ENCODE measurements at regions not wholly inside any gene's neighbourhood (a gene's known extent, or its start where the extent isn't known, plus 50 kb on each side); places are given as distances from the start of the nearest gene placed in this dataset.

DNA sequence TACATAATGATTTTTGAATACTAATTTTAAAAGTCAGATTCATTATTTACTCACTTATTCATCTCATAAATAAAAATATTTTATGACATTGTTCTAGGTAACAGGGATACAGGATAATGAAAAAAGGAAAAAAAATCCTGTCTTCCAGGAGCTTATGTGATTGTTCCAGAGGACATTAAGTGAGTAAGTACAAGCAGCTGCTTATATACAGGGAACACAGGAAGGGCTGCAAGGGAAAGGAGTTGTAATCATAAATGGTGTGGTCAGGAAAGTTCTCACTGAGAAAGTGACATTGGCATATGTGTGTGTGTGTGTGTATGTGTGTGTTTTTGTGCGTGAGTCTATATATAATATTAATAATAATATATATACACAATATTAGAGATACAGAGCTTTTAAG is 121.8 kb downstream of the HAO1 start:
- Histone ChIP-seq H3K27me3 (ENCODE audit: insufficient read depth, low read length) (no peaks in the 10 kb centered on the region), H3K79me2 (ENCODE audit: control insufficient read depth, insufficient read depth, low read length, unreplicated experiment) (no peaks in the 10 kb centered on the region), H3K27ac (ENCODE audit: low read depth, low read length) (no peak overlapping the region)

DNA sequence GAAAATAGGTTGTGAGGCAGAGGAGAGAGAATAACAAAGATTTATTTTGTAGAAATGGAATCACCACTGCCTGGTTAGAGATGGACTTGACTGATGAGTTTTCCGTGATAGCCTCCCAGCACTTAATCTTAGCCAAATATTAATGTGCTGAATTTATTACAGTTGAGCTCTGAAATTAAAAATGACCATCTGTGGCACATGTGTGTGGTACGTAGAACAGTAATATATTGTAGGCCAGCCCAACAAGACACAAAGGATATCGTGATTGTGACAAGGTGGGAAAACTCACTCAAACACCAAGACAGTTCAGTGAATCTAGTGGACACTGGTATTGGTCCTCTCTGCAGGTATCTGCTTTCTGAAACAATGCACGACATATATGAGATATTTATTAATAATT is 119.4 kb downstream of the HAO1 start:
- no peak overlapping the region for H2AFZ ChIP-seq (ENCODE audit: low read length, unreplicated experiment)
- no peak overlapping the region for H3K4me3 ChIP-seq (ENCODE audit: low read depth, low read length)
- H3K27ac ChIP-seq (ENCODE audit: low read depth, low read length) = no peak overlapping the region
- H3K27me3 ChIP-seq (ENCODE audit: insufficient read depth, low read length) = no peaks in the 10 kb centered on the region
- no peaks in the 10 kb centered on the region for H3K36me3 ChIP-seq (ENCODE audit: insufficient read depth, low read length)
- H3K79me2 ChIP-seq (ENCODE audit: control insufficient read depth, insufficient read depth, low read length, unreplicated experiment) = no peaks in the 10 kb centered on the region
- H3K4me1 ChIP-seq (ENCODE audit: control insufficient read depth, insufficient read depth, low read length, unreplicated experiment) = no peaks in the 10 kb centered on the region

More for the DNA sequence above, 121.8 kb downstream of the HAO1 start:
- Histone ChIP-seq H2AFZ (ENCODE audit: low read length, unreplicated experiment) (no peak overlapping the region), H3K4me3 (ENCODE audit: low read depth, low read length) (no peak overlapping the region), H3K4me1 (ENCODE audit: control insufficient read depth, insufficient read depth, low read length, unreplicated experiment) (no peaks in the 10 kb centered on the region), H3K36me3 (ENCODE audit: insufficient read depth, low read length) (no peaks in the 10 kb centered on the region)

DNA sequence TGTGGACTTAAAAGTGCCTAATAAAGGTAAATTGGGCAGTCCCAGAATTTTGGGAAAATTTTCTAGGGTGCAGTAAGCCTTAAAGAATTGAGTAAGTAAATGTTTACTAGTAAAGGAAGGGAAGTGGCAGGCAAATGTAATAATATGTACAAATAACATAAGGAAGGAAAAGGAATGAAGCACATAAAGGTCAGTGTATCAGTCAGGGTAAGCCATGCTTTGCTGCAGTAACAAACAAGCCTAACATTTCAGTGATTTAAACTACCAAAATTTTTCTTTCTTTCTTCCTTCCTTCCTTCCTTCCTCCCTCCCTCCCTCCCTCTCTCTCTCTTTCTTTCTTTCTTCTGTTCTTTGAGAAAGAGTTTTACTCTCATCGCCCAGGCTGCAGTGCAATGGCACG is 117.5 kb downstream of the HAO1 start:
- H3K36me3 ChIP-seq (ENCODE audit: insufficient read depth, low read length) = no peaks in the 10 kb centered on the region
- no peak overlapping the region for H2AFZ ChIP-seq (ENCODE audit: low read length, unreplicated experiment)
- H3K79me2 ChIP-seq (ENCODE audit: control insufficient read depth, insufficient read depth, low read length, unreplicated experiment) = no peaks in the 10 kb centered on the region
- no peak overlapping the region for H3K4me3 ChIP-seq (ENCODE audit: low read depth, low read length)
- no peaks in the 10 kb centered on the region for H3K27me3 ChIP-seq (ENCODE audit: insufficient read depth, low read length)
- no peaks in the 10 kb centered on the region for H3K4me1 ChIP-seq (ENCODE audit: control insufficient read depth, insufficient read depth, low read length, unreplicated experiment)
- no peak overlapping the region for H3K27ac ChIP-seq (ENCODE audit: low read depth, low read length)

- Histone ChIP-seq H3K4me1 (ENCODE audit: control insufficient read depth, insufficient read depth, low read length, unreplicated experiment) (no peaks in the 10 kb centered on the region), H3K27me3 (ENCODE audit: insufficient read depth, low read length) (no peaks in the 10 kb centered on the region; the same call in 1 of the 2 replicates), H3K27ac (ENCODE audit: low read depth, low read length) (no peak overlapping the region), H3K4me3 (ENCODE audit: low read depth, low read length) (no peak overlapping the region), H2AFZ (ENCODE audit: low read length, unreplicated experiment) (no peak overlapping the region), H3K36me3 (ENCODE audit: insufficient read depth, low read length) (no peaks in the 10 kb centered on the region), H3K79me2 (ENCODE audit: control insufficient read depth, insufficient read depth, low read length, unreplicated experiment) (no peaks in the 10 kb centered on the region)
Measured at GRCh38 chr20:7828437-7828836, 111.8 kb downstream of the HAO1 start.

GRCh38 chr20:7829031-7829430 is 111.2 kb downstream of the HAO1 start:
- Histone ChIP-seq H3K36me3 (ENCODE audit: insufficient read depth, low read length) (no peaks in the 10 kb centered on the region), H3K4me3 (ENCODE audit: low read depth, low read length) (no peak overlapping the region), H3K27ac (ENCODE audit: low read depth, low read length) (no peak overlapping the region), H2AFZ (ENCODE audit: low read length, unreplicated experiment) (no peak overlapping the region), H3K4me1 (ENCODE audit: control insufficient read depth, insufficient read depth, low read length, unreplicated experiment) (no peaks in the 10 kb centered on the region), H3K27me3 (ENCODE audit: insufficient read depth, low read length) (no peaks in the 10 kb centered on the region; the same call in 1 of the 2 replicates), H3K79me2 (ENCODE audit: control insufficient read depth, insufficient read depth, low read length, unreplicated experiment) (no peaks in the 10 kb centered on the region)

DNA sequence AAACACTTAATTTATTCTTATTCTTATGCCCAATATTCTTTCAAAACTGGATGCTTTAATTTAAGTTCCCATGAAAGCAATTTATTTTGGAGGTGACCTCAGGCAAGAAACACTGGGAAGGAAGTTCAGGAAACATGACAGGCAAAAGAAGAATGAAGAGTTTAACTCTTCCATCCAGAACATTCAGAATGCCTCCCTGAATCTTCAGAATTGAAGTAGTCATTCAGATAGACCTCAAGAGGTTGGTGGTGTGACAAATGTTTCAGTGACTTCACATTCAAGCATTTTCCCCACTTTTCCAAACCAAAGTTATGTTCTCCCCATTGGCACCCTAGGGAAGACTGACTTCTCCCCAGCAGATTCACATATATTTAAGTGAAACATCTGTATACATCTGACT is 110.5 kb downstream of the HAO1 start:
- Histone ChIP-seq H3K4me1 (ENCODE audit: control insufficient read depth, insufficient read depth, low read length, unreplicated experiment) (no peaks in the 10 kb centered on the region), H3K79me2 (ENCODE audit: control insufficient read depth, insufficient read depth, low read length, unreplicated experiment) (no peaks in the 10 kb centered on the region), H3K4me3 (ENCODE audit: low read depth, low read length) (no peak overlapping the region), H3K27me3 (ENCODE audit: insufficient read depth, low read length) (no peaks in the 10 kb centered on the region; the same call in 1 of the 2 replicates), H2AFZ (ENCODE audit: low read length, unreplicated experiment) (no peak overlapping the region), H3K36me3 (ENCODE audit: insufficient read depth, low read length) (no peaks in the 10 kb centered on the region), H3K27ac (ENCODE audit: low read depth, low read length) (no peak overlapping the region)
